ENCODE measurements at regions not wholly inside any gene's neighbourhood (a gene's known extent, or its start where the extent isn't known, plus 50 kb on each side); places are given as distances from the start of the nearest gene placed in this dataset.

DNA sequence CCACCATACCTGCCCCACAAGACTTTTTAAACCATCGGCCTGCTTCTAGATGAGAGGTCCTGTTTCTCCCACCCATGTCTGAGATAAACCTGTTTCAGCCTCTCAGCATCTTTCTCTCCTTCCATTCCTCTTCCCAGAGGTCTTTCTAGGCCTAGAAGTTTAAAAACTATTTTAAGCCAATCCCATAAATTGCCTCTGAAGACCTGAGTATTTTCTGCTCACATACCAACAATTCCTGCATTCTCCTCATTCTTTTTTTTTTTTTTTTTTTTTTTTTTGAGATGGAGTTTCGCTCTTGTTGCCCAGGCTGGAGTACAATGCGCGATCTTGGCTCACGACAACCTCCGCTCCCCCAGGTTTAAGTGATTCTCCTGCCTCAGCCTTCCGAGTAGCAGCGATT, 262.9 kb upstream of the AUTS2 start:
- TF ChIP-seq, protein P1, sequence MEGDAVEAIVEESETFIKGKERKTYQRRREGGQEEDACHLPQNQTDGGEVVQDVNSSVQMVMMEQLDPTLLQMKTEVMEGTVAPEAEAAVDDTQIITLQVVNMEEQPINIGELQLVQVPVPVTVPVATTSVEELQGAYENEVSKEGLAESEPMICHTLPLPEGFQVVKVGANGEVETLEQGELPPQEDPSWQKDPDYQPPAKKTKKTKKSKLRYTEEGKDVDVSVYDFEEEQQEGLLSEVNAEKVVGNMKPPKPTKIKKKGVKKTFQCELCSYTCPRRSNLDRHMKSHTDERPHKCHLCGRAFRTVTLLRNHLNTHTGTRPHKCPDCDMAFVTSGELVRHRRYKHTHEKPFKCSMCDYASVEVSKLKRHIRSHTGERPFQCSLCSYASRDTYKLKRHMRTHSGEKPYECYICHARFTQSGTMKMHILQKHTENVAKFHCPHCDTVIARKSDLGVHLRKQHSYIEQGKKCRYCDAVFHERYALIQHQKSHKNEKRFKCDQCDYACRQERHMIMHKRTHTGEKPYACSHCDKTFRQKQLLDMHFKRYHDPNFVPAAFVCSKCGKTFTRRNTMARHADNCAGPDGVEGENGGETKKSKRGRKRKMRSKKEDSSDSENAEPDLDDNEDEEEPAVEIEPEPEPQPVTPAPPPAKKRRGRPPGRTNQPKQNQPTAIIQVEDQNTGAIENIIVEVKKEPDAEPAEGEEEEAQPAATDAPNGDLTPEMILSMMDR (IDR thresholded peaks at IDR 0.05): no peak
- TF ChIP-seq POLR2A (IDR thresholded peaks at IDR 0.05): no peak
